ENCODE measurements at regions not wholly inside any gene's neighbourhood (a gene's known extent, or its start where the extent isn't known, plus 50 kb on each side); places are given as distances from the start of the nearest gene placed in this dataset.

- TF ChIP-seq CTCF (IDR thresholded peaks at IDR 0.05) (no peak), POLR2A (IDR thresholded peaks at IDR 0.05) (no peak)
Observed at GRCh38 chr10:10662716-10663408, 354.8 kb upstream of the CELF2 start.
